ENCODE measurements at regions not wholly inside any gene's neighbourhood (a gene's known extent, or its start where the extent isn't known, plus 50 kb on each side); places are given as distances from the start of the nearest gene placed in this dataset.

GRCh38 chr7:52980129-52980528, 55.3 kb upstream of the POM121L12 start:
- H3K4me3 ChIP-seq (ENCODE audit: low read depth, low read length): no peak overlapping the region
- DNase-seq (ENCODE audit: low read depth, low spot score): no peak
- no peak for TF ChIP-seq CTCF (IDR thresholded peaks at IDR 0.05; ENCODE audit: insufficient read depth, low read length, missing control alignments)
- CTCF ChIA-PET: no interaction called here
- POLR2A ChIA-PET: no interaction called here

GRCh38 chr7:52973126-52973525, 62.3 kb upstream of the POM121L12 start:
- ChIA-PET POLR2A (no interaction called here), CTCF (no interaction called here)
- H3K4me3 ChIP-seq (ENCODE audit: low read depth, low read length): no peak overlapping the region
- TF ChIP-seq CTCF (IDR thresholded peaks at IDR 0.05; ENCODE audit: insufficient read depth, low read length, missing control alignments): no peak
- no peak for DNase-seq (ENCODE audit: low read depth, low spot score)

GRCh38 chr7:52962402-52963076, 72.9 kb upstream of the POM121L12 start:
- no peak for DNase-seq (ENCODE audit: low read depth, low spot score)
- H3K4me3 ChIP-seq (ENCODE audit: low read depth, low read length): no peak overlapping the region
- POLR2A ChIA-PET: no interaction called here
- no peak for TF ChIP-seq CTCF (IDR thresholded peaks at IDR 0.05; ENCODE audit: insufficient read depth, low read length, missing control alignments)
- CTCF ChIA-PET: no interaction called here

GRCh38 chr7:52961084-52961483, 74.3 kb upstream of the POM121L12 start:
- CTCF ChIA-PET: no interaction called here
- DNase-seq (ENCODE audit: low read depth, low spot score): no peak
- TF ChIP-seq CTCF (IDR thresholded peaks at IDR 0.05; ENCODE audit: insufficient read depth, low read length, missing control alignments): no peak
- H3K4me3 ChIP-seq (ENCODE audit: low read depth, low read length): no peak overlapping the region
- POLR2A ChIA-PET: no interaction called here

GRCh38 chr7:52959878-52960660, 75.4 kb upstream of the POM121L12 start:
- no peak for DNase-seq (ENCODE audit: low read depth, low spot score)
- TF ChIP-seq CTCF (IDR thresholded peaks at IDR 0.05; ENCODE audit: insufficient read depth, low read length, missing control alignments): no peak
- ChIA-PET POLR2A (no interaction called here), CTCF (no interaction called here)
- H3K4me3 ChIP-seq (ENCODE audit: low read depth, low read length): no peak overlapping the region

GRCh38 chr7:52959336-52959735, 76.1 kb upstream of the POM121L12 start:
- ChIA-PET CTCF (no interaction called here), POLR2A (no interaction called here)
- TF ChIP-seq CTCF (IDR thresholded peaks at IDR 0.05; ENCODE audit: insufficient read depth, low read length, missing control alignments): no peak
- DNase-seq (ENCODE audit: low read depth, low spot score): no peak
- no peak overlapping the region for H3K4me3 ChIP-seq (ENCODE audit: low read depth, low read length)
